Trophoblast cell (in vitro differentiated cells and primary cell): ENCODE measurements at regions not wholly inside any gene's neighbourhood (a gene's known extent, or its start where the extent isn't known, plus 50 kb on each side); places are given as distances from the start of the nearest gene placed in this dataset.

Experiments
- DNase-seq, 2 donors: peaks; one replicate each; pipeline ENCODE4 v3.0.0-alpha.2; 2016
- H2AFZ ChIP-seq: 2 replicates; pipeline ENCODE4 v1.6.1; 2013; ENCODE audit warnings: low read length, moderate library complexity, mild to moderate bottlenecking; ENCODE audit not compliant: insufficient read depth, poor library complexity
- H2AK5ac ChIP-seq: 2 replicates; pipeline ENCODE4 v1.6.1; 2013; ENCODE audit warnings: mild to moderate bottlenecking, low read length
- H2BK120ac ChIP-seq: 2 replicates; pipeline ENCODE4 v1.6.1; 2013; ENCODE audit warnings: low read length, mild to moderate bottlenecking, moderate library complexity; ENCODE audit not compliant: insufficient read depth, poor library complexity
- H2BK12ac ChIP-seq: 2 replicates; pipeline ENCODE4 v1.6.1; 2013; ENCODE audit warnings: mild to moderate bottlenecking, low read length, moderate library complexity
- H2BK5ac ChIP-seq: 2 replicates; pipeline ENCODE4 v1.6.1; 2013; ENCODE audit warnings: low read length, low read depth, moderate library complexity, mild to moderate bottlenecking; ENCODE audit not compliant: poor library complexity
- H3K14ac ChIP-seq: 2 replicates; pipeline ENCODE4 v1.6.1; 2013; ENCODE audit warnings: mild to moderate bottlenecking, low read length
- H3K18ac ChIP-seq: 2 replicates; pipeline ENCODE4 v1.6.1; 2013; ENCODE audit warnings: mild to moderate bottlenecking, low read length
- H3K23ac ChIP-seq: 2 replicates; pipeline ENCODE4 v1.6.1; 2013; ENCODE audit warnings: low read length
- H3K27ac ChIP-seq: 2 replicates; pipeline ENCODE4 v1.5.1; 2013; ENCODE audit warnings: low read depth, mild to moderate bottlenecking, inconsistent platforms, low read length, moderate library complexity
- H3K27me3 ChIP-seq: 2 replicates; pipeline ENCODE4 v1.6.1; 2013; ENCODE audit warnings: inconsistent platforms, mild to moderate bottlenecking, low read length, moderate library complexity; ENCODE audit not compliant: insufficient read depth
- H3K36me3 ChIP-seq, 2 experiments: 1 replicate in 1 of 2; 2 replicates in 1 of 2; pipeline ENCODE4 v1.6.1; 2013; ENCODE audit warnings: low read length in 2 of 2, mild to moderate bottlenecking in 2 of 2, moderate library complexity in 1 of 2; ENCODE audit not compliant: insufficient read depth in 2 of 2, control insufficient read depth in 1 of 2
- H3K4ac ChIP-seq: 2 replicates; pipeline ENCODE4 v1.6.1; 2013; ENCODE audit warnings: low read depth, mild to moderate bottlenecking, low read length, moderate library complexity
- H3K4me1 ChIP-seq, 2 experiments: 1 replicate in 1 of 2; 2 replicates in 1 of 2; pipeline ENCODE4 v1.6.1; 2013; ENCODE audit warnings: low read length in 2 of 2, mild to moderate bottlenecking in 2 of 2, moderate library complexity in 1 of 2; ENCODE audit not compliant: insufficient read depth in 2 of 2, control insufficient read depth in 1 of 2
- H3K4me2 ChIP-seq: 2 replicates; pipeline ENCODE4 v1.6.1; 2013; ENCODE audit warnings: inconsistent platforms, mild to moderate bottlenecking, low read length, moderate library complexity
- H3K4me3 ChIP-seq: 2 replicates; pipeline ENCODE4 v1.5.1; 2013; ENCODE audit warnings: mild to moderate bottlenecking, low read depth, low read length, inconsistent platforms
- H3K79me1 ChIP-seq: one replicate; pipeline ENCODE4 v1.6.1; 2013; ENCODE audit warnings: low read length
- H3K79me2 ChIP-seq: 2 replicates; pipeline ENCODE4 v1.6.1; 2013; ENCODE audit warnings: low read length, mild to moderate bottlenecking; ENCODE audit not compliant: control insufficient read depth, insufficient read depth, poor library complexity
- H3K9ac ChIP-seq: 2 replicates; pipeline ENCODE4 v1.6.1; 2013; ENCODE audit warnings: mild to moderate bottlenecking, low read length
- H3K9me3 ChIP-seq: 2 replicates; pipeline ENCODE4 v1.6.1; 2013; ENCODE audit warnings: low read depth, mild to moderate bottlenecking, control low read depth, inconsistent platforms, low read length; ENCODE audit not compliant: insufficient read depth
- H4K12ac ChIP-seq: 2 replicates; pipeline ENCODE4 v1.6.1; 2013; ENCODE audit warnings: low read depth, mild to moderate bottlenecking, low read length, moderate library complexity
- H4K8ac ChIP-seq: 2 replicates; pipeline ENCODE4 v1.6.1; 2013; ENCODE audit warnings: low read depth, mild to moderate bottlenecking, low read length, moderate library complexity
- H4K91ac ChIP-seq: one replicate; pipeline ENCODE4 v1.6.1; 2013; ENCODE audit warnings: low read depth, mild to moderate bottlenecking, low read length, moderate library complexity
- WGBS: extraction: QIAGEN DNeasy Blood & Tissue Kit; methylation state at CpG from one replicate; pipeline ENCODE4 v1.1.7; 2013; ENCODE audit warnings: missing lambda C conversion rate; ENCODE audit not compliant: insufficient read length, insufficient coverage; ENCODE audit errors: extremely low coverage; 5-methylcytosine and 5-hydroxymethylcytosine counted together

GRCh38 chr9:73011181-73011750, 58.4 kb upstream of the ALDH1A1 start:
- H3K79me2 ChIP-seq: no peaks in the 10 kb centered on the region
- H3K23ac ChIP-seq: no peak overlapping the region
- no peak overlapping the region for H3K4me3 ChIP-seq
- no peak overlapping the region for H3K4me2 ChIP-seq
- H3K18ac ChIP-seq: no peak overlapping the region
- no peak overlapping the region for H2BK5ac ChIP-seq
- no peak overlapping the region for H4K12ac ChIP-seq
- no peak overlapping the region for H4K8ac ChIP-seq
- H3K27me3 ChIP-seq: no peaks in the 10 kb centered on the region
- no peak overlapping the region for H3K4ac ChIP-seq
- no peaks in the 10 kb centered on the region for H3K79me1 ChIP-seq
- no peak overlapping the region for H3K9ac ChIP-seq
- H3K4me1 ChIP-seq: no peaks in the 10 kb centered on the region
- no peak overlapping the region for H2AFZ ChIP-seq
- H3K27ac ChIP-seq: no peak overlapping the region
- H4K91ac ChIP-seq: no peak overlapping the region
- no peak overlapping the region for H3K14ac ChIP-seq
- no peak overlapping the region for H2BK120ac ChIP-seq
- no peak overlapping the region for H2AK5ac ChIP-seq
- no CpG with 5 or more reads among the region's 2 CpGs for WGBS
- H2BK12ac ChIP-seq: no peak overlapping the region
- no peaks in the 10 kb centered on the region for H3K36me3 ChIP-seq
- DNase-seq: no peak
- H3K9me3 ChIP-seq: no peaks in the 10 kb centered on the region

- H3K36me3 ChIP-seq: no peaks in the 10 kb centered on the region
- H3K18ac ChIP-seq: no peak overlapping the region
- H3K27me3 ChIP-seq: no peaks in the 10 kb centered on the region
- H3K4ac ChIP-seq: no peak overlapping the region
- no peaks in the 10 kb centered on the region for H3K79me1 ChIP-seq
- no peak overlapping the region for H2BK120ac ChIP-seq
- no peak overlapping the region for H3K23ac ChIP-seq
- no peaks in the 10 kb centered on the region for H3K79me2 ChIP-seq
- no peak overlapping the region for H3K4me2 ChIP-seq
- H3K27ac ChIP-seq: no peak overlapping the region
- H3K4me1 ChIP-seq: no peaks in the 10 kb centered on the region
- H4K91ac ChIP-seq: no peak overlapping the region
- no peak overlapping the region for H3K4me3 ChIP-seq
- H3K14ac ChIP-seq: no peak overlapping the region
- H2BK12ac ChIP-seq: no peak overlapping the region
- no peak overlapping the region for H3K9ac ChIP-seq
- no peak overlapping the region for H4K8ac ChIP-seq
- no peak for DNase-seq
- no peak overlapping the region for H4K12ac ChIP-seq
- no peaks in the 10 kb centered on the region for H3K9me3 ChIP-seq
- no CpG with 5 or more reads among the region's 2 CpGs for WGBS
- no peak overlapping the region for H2AFZ ChIP-seq
- no peak overlapping the region for H2BK5ac ChIP-seq
- H2AK5ac ChIP-seq: no peak overlapping the region
These were observed 56.9 kb upstream of the ALDH1A1 start for GRCh38 chr9:73009649-73010288.

DNA sequence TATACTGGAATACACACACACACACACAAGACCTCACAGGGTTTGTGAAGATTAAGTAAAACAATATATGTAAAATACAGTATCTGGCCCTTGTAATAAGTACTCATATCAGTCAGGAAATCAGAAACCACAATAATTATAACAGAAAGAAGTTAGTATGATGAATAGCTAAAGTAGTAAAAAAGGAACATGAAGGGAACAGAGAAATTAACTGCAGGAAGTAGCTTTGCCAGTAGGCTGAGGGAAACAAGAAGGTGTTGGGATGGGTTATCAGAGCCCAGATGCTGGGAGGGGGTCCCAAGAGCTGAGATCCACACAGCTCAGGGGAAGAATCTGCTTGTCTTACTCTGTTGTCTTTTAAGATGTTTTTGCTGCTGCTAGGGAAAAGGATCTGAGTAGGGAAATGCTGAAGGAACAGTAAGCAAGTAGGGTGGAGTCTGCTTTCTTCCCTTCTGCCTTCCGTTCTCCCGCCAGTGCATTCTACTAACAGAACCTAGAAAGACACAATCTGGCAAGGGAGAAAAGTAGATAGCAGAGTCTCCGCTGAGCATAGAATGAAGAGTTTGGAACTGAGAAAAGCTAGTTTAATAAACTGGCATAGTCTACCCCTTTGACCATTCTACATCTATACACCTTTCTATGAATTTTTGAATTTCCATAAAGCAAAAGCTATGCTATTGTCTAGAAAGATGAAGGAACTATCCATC, 55.3 kb upstream of the ALDH1A1 start:
- Histone ChIP-seq H3K27ac (no peak overlapping the region), H3K4me2 (no peak overlapping the region), H4K91ac (no peak overlapping the region), H2AK5ac (no peak overlapping the region), H3K9ac (no peak overlapping the region), H3K4me3 (no peak overlapping the region), H2BK5ac (no peak overlapping the region), H3K18ac (no peak overlapping the region), H3K9me3 (no peaks in the 10 kb centered on the region), H2BK120ac (no peak overlapping the region), H2AFZ (no peak overlapping the region), H3K27me3 (no peaks in the 10 kb centered on the region), H3K79me1 (no peaks in the 10 kb centered on the region), H2BK12ac (no peak overlapping the region), H3K23ac (no peak overlapping the region), H3K14ac (no peak overlapping the region), H3K4ac (no peak overlapping the region), H3K4me1 (no peaks in the 10 kb centered on the region), H4K12ac (no peak overlapping the region), H3K79me2 (no peaks in the 10 kb centered on the region), H3K36me3 (no peaks in the 10 kb centered on the region), H4K8ac (no peak overlapping the region)
- DNase-seq: no peak
- WGBS: no CpG with 5 or more reads among the region's 3 CpGs

- H4K8ac ChIP-seq: no peak overlapping the region
- H3K4me1 ChIP-seq: no peaks in the 10 kb centered on the region
- no peak overlapping the region for H2AK5ac ChIP-seq
- no CpG with 5 or more reads among the region's 2 CpGs for WGBS
- no peaks in the 10 kb centered on the region for H3K9me3 ChIP-seq
- no peak overlapping the region for H4K12ac ChIP-seq
- no peak overlapping the region for H3K9ac ChIP-seq
- H3K14ac ChIP-seq: no peak overlapping the region
- no peak overlapping the region for H3K4ac ChIP-seq
- no peak overlapping the region for H3K18ac ChIP-seq
- no peak overlapping the region for H3K23ac ChIP-seq
- H2BK120ac ChIP-seq: no peak overlapping the region
- no peak overlapping the region for H3K4me3 ChIP-seq
- H3K27me3 ChIP-seq: no peaks in the 10 kb centered on the region
- no peak overlapping the region for H2BK12ac ChIP-seq
- H3K79me2 ChIP-seq: no peaks in the 10 kb centered on the region
- H3K4me2 ChIP-seq: no peak overlapping the region
- no peak overlapping the region for H3K27ac ChIP-seq
- H2AFZ ChIP-seq: no peak overlapping the region
- DNase-seq: no peak
- no peaks in the 10 kb centered on the region for H3K36me3 ChIP-seq
- no peak overlapping the region for H2BK5ac ChIP-seq
- no peak overlapping the region for H4K91ac ChIP-seq
- H3K79me1 ChIP-seq: no peaks in the 10 kb centered on the region
These were observed 54.1 kb upstream of the ALDH1A1 start for GRCh38 chr9:73006986-73007385.
